Right ventricle myocardium superior (tissue), 1 donor: ENCODE measurements at regions not wholly inside any gene's neighbourhood (a gene's known extent, or its start where the extent isn't known, plus 50 kb on each side); places are given as distances from the start of the nearest gene placed in this dataset.

ENCODE experiments used
- ATAC-seq: fragments of 200-7000 bp; cut with Tn5 transposase; one replicate; pipeline ENCODE4 v1.9.1; 2020; ENCODE audit warnings: mild to moderate bottlenecking; ENCODE audit not compliant: poor library complexity
- DNase-seq: peaks from one replicate; pipeline ENCODE4 v3.0.0-alpha.2; 2020
- intact Hi-C: fragments of 100-400 bp; cut with DNase I; formaldehyde crosslinking; loops from one replicate; pipeline ENCODE4 v1.11.2; 2022
- donor health status: DM: no; HTN: yes; CAD: no; lungs with severe emphysema.

- DNase-seq: no peak
- ATAC-seq: no peak
- intact Hi-C loops: no loop called here
Observed at GRCh38 chr3:82802501-82802900, 1041.1 kb upstream of the GBE1 start.

GRCh38 chr3:82800248-82800647 is 1038.8 kb upstream of the GBE1 start:
- DNase-seq: no peak
- intact Hi-C loops: no loop called here
- no peak for ATAC-seq

- intact Hi-C loops: no loop called here
- DNase-seq: no peak
- no peak for ATAC-seq
Observed at GRCh38 chr3:82796765-82797164, 1035.3 kb upstream of the GBE1 start.

- no peak for ATAC-seq
- no peak for DNase-seq
- intact Hi-C loops: no loop called here
Observed at GRCh38 chr3:82791241-82791640, 1029.8 kb upstream of the GBE1 start.

- intact Hi-C loops: no loop called here
- DNase-seq: no peak
Observed at GRCh38 chr3:82790307-82791097, 1029.1 kb upstream of the GBE1 start.

GRCh38 chr3:82783194-82783593 is 1021.7 kb upstream of the GBE1 start:
- intact Hi-C loops: no loop called here
- no peak for DNase-seq
- ATAC-seq: no peak

More at GRCh38 chr3:82790307-82791097, 1029.1 kb upstream of the GBE1 start:
- no peak for ATAC-seq

GRCh38 chr3:82773207-82773606 is 1011.8 kb upstream of the GBE1 start:
- DNase-seq (no peak), ATAC-seq (no peak)
- intact Hi-C loops: no loop called here

- intact Hi-C loops: no loop called here
- no peak for ATAC-seq
- DNase-seq: no peak
Observed at GRCh38 chr3:82764521-82764920, 1003.1 kb upstream of the GBE1 start.

- intact Hi-C loops: no loop called here
- DNase-seq (no peak), ATAC-seq (no peak)
Observed at GRCh38 chr3:82761858-82762257, 1000.4 kb upstream of the GBE1 start.

- DNase-seq: no peak
- no peak for ATAC-seq
- intact Hi-C loops: no loop called here
Observed at GRCh38 chr3:82745544-82745943, 984.1 kb upstream of the GBE1 start.

GRCh38 chr3:82743196-82743595 is 981.8 kb upstream of the GBE1 start:
- intact Hi-C loops: no loop called here
- ATAC-seq: peak; percentile 91
- peak; percentile 46 for DNase-seq

- intact Hi-C loops: no loop called here
- ATAC-seq (no peak), DNase-seq (no peak)
Observed at GRCh38 chr3:82741346-82741745, 979.9 kb upstream of the GBE1 start.

GRCh38 chr3:82739390-82739789 is 977.9 kb upstream of the GBE1 start:
- intact Hi-C loops: no loop called here
- DNase-seq (no peak), ATAC-seq (no peak)

GRCh38 chr3:82736696-82737277 is 975.3 kb upstream of the GBE1 start:
- ATAC-seq: no peak
- no peak for DNase-seq
- intact Hi-C loops: no loop called here

GRCh38 chr3:82715091-82715856 is 953.8 kb upstream of the GBE1 start:
- no peak for ATAC-seq
- intact Hi-C loops: no loop called here
- DNase-seq: no peak

GRCh38 chr3:82707035-82707434 is 945.6 kb upstream of the GBE1 start:
- ATAC-seq (peak; percentile 34), DNase-seq (no peak)
- intact Hi-C loops: no loop called here

- ATAC-seq: no peak
- DNase-seq: no peak
Observed at GRCh38 chr3:82685761-82686160, 924.3 kb upstream of the GBE1 start.

GRCh38 chr3:82676356-82677026 is 915.0 kb upstream of the GBE1 start:
- intact Hi-C loops: no loop called here
- DNase-seq: no peak
- ATAC-seq: no peak

More at GRCh38 chr3:82685761-82686160, 924.3 kb upstream of the GBE1 start:
- intact Hi-C loops: no loop called here

GRCh38 chr3:82672966-82673365 is 911.5 kb upstream of the GBE1 start:
- intact Hi-C loops: no loop called here
- no peak for DNase-seq
- ATAC-seq: no peak
